PFSK-1 (cell line): ENCODE measurements at regions not wholly inside any gene's neighbourhood (a gene's known extent, or its start where the extent isn't known, plus 50 kb on each side); places are given as distances from the start of the nearest gene placed in this dataset.

ENCODE experiments used
- POLR2AphosphoS5 ChIP-seq: IDR thresholded peaks from 2 replicates; pipeline ENCODE4 v1.6.1; 2012; ENCODE audit warnings: low read depth, mild to moderate bottlenecking, control low read depth, low read length, moderate library complexity
- REST ChIP-seq, 2 experiments: IDR thresholded peaks; 2 replicates each; pipeline versions ENCODE4 v1.6.1 to v1.8.0; 2011 to 2012; ENCODE audit warnings: low read depth in 2 of 2, low read length in 2 of 2, control low read depth in 1 of 2, inconsistent platforms in 1 of 2, mild to moderate bottlenecking in 1 of 2, moderate library complexity in 1 of 2; ENCODE audit not compliant: insufficient read depth in 1 of 2
- TAF1 ChIP-seq: IDR thresholded peaks from 2 replicates; pipeline ENCODE4 v1.6.1; 2012; ENCODE audit warnings: low read length, control low read depth, borderline replicate concordance; ENCODE audit not compliant: insufficient read depth

GRCh38 chr6:134560019-134560418 is 242.1 kb upstream of the SGK1 start:
- TF ChIP-seq POLR2AphosphoS5 (no peak), REST (IDR thresholded peaks at IDR 0.05; ENCODE audit: insufficient read depth in 1 of 2, low read depth in 2 of 2, low read length in 2 of 2) (no peak), TAF1 (no peak)
